Endothelial cell of hepatic sinusoid (primary cell): ENCODE measurements at regions not wholly inside any gene's neighbourhood (a gene's known extent, or its start where the extent isn't known, plus 50 kb on each side); places are given as distances from the start of the nearest gene placed in this dataset.

ENCODE experiments used
- in situ Hi-C: cut with HindIII; loops from 2 replicates; pipeline ENCODE4 v1.10.0; 2017; ENCODE audit warnings: low sequenced_read_pairs

DNA sequence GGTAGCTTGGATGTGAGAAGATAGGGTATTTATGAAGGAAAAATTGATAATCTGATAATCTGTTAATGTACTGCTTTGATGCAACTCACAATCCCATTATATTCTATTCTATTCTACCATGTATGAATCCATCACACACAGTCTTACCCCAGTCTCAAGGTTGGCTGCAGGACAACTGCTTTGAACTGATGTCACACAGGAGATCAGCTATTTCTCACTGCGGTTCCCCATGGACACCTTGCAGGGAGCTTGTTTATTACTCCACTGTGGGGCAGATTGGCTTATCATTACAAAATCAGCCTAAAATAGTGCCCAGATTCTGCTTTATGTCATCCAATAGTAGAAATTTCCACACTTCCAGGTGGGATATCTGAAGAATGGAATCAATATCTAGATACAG is 61.0 kb upstream of the HS3ST5 start:
- in situ Hi-C loops, result no loop called here

DNA sequence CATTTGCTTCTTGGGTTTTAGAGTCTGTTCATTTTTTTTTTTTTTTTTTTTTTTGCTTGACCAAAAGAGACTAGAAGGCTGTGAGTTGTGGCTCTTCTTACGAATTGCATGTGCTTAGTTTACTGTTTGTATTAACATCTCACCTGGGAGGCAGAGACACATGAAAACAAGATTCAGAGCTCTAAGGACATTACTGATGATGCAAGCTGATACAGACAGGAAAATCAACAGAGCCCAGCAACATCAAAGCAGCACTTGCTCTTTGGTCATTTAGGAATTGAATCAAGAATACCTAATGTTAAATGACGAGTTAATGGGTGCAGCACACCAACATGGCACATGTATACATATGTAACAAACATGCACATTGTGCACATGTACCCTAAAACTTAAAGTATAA is 55.7 kb upstream of the HS3ST5 start:
- in situ Hi-C loops, result loop anchor here (10.0 kb wide), 1 partner anchor 56 kb away; no protein-coding TSS in a partner anchor
